Gastrocnemius medialis (tissue), 4 donors: ENCODE measurements at regions not wholly inside any gene's neighbourhood (a gene's known extent, or its start where the extent isn't known, plus 50 kb on each side); places are given as distances from the start of the nearest gene placed in this dataset.

ENCODE experiments used
- ATAC-seq, 2 donors: fragments of 150-250 bp; one replicate each; pipeline ENCODE4 v1.9.1; 2016
- DNase-seq, 2 donors: peaks; one replicate each; pipeline ENCODE4 v3.0.0-alpha.2; 2019
- H3K27ac ChIP-seq, 4 donors: fragments of 200-600 bp; sonication (generic); 1 replicate in 1 of 4; 2 replicates in 3 of 4; pipeline ENCODE4 v1.5.1; 2016 to 2018; ENCODE audit warnings: mild to moderate bottlenecking in 2 of 4, moderate library complexity in 1 of 4
- H3K27me3 ChIP-seq, 3 donors: fragments of 200-600 bp; sonication (generic) in 2 of 3; 1 replicate in 1 of 3; 2 replicates in 2 of 3; pipeline versions ENCODE4 v1.5.1 to v1.6.0; 2016 to 2019; ENCODE audit warnings: mild to moderate bottlenecking in 1 of 3, moderate library complexity in 1 of 3
- H3K36me3 ChIP-seq, 2 donors: fragments of 200-600 bp; sonication (generic) in 1 of 2; one replicate each; pipeline ENCODE4 v1.5.1; 2017 to 2018
- H3K4me1 ChIP-seq, 2 donors: fragments of 200-600 bp; sonication (generic) in 1 of 2; one replicate each; pipeline ENCODE4 v1.5.1; 2016 to 2017; ENCODE audit warnings: mild to moderate bottlenecking in 2 of 2
- H3K4me3 ChIP-seq, 4 donors: fragments of 200-600 bp; sonication (generic) in 3 of 4; 1 replicate in 1 of 4; 2 replicates in 3 of 4; pipeline ENCODE4 v1.5.1; 2016 to 2019; ENCODE audit warnings: mild to moderate bottlenecking in 2 of 4
- H3K9me3 ChIP-seq, 3 donors: fragments of 200-600 bp; sonication (generic) in 2 of 3; 1 replicate in 1 of 3; 2 replicates in 2 of 3; pipeline ENCODE4 v1.5.1; 2016 to 2019
- CTCF ChIP-seq, 5 experiments: fragments of 450-650 bp in 3 of 5; fragments of 200-600 bp in 2 of 5; sonication (generic) in 2 of 5; IDR thresholded peaks in 4 of 5; conservative IDR thresholded peaks in 1 of 5; 1 replicate in 4 of 5; 2 replicates in 1 of 5; pipeline ENCODE4 v1.5.1; 2016 to 2019; ENCODE audit warnings: antibody characterized with exemption in 5 of 5, mild to moderate bottlenecking in 3 of 5, moderate library complexity in 3 of 5
- POLR2A ChIP-seq, 2 donors: fragments of 450-650 bp; IDR thresholded peaks; one replicate each; pipeline ENCODE4 v1.6.1; 2017; ENCODE audit warnings: antibody characterized with exemption in 2 of 2, mild to moderate bottlenecking in 2 of 2, moderate library complexity in 2 of 2
- in situ Hi-C, 4 donors: fragments of 200-750 bp; cut with MboI; loops; one replicate each; pipeline versions ENCODE4 v1.15.0 to v1.8.0; 2017; ENCODE audit warnings: low sequenced_read_pairs in 4 of 4
- intact Hi-C: fragments of 100-400 bp; cut with DNase I; formaldehyde crosslinking; loops from one replicate; pipeline ENCODE4 v1.15.1; 2023; ENCODE audit warnings: low total_unique reads

DNA sequence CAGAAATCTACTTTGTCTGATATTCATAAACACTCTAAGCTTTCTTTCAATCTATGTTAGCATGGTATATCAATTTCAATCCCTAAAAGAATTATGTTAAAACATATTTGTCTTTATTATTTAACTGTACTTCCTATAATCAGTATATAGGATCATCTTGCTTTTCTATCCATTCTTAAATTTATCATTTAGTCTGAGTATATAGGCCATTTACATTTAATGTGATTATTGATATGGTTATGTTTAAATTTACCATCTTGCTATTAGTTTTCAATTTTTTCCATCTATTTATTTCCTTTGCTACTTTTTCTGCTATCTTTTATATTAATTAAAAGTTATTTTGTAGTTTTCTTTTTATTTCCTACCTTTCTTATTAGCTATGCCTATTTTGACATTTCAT lies 174.8 kb upstream of the MBNL1 start:
- in situ Hi-C loops: loop anchor here in 1 of 4 donors (25.0 kb wide), 1 partner anchor 368 kb away; no protein-coding TSS in a partner anchor
- intact Hi-C loops: no loop called here
- Histone ChIP-seq H3K36me3 (no peaks in the 10 kb centered on the region), H3K4me3 (no peak overlapping the region), H3K9me3 (no peaks in the 10 kb centered on the region), H3K4me1 (no peaks in the 10 kb centered on the region), H3K27ac (no peak overlapping the region), H3K27me3 (no peaks in the 10 kb centered on the region)
- TF ChIP-seq POLR2A (IDR thresholded peaks at IDR 0.05): no peak
- no peak for TF ChIP-seq CTCF (IDR thresholded peaks at IDR 0.05 in 4 of 5, conservative IDR thresholded peaks at IDR 0.05 in 1 of 5)
- no peak for ATAC-seq
- no peak for DNase-seq

GRCh38 chr3:152094406-152094805 lies 174.3 kb upstream of the MBNL1 start:
- H3K4me1 ChIP-seq: no peaks in the 10 kb centered on the region
- intact Hi-C loops: no loop called here
- H3K9me3 ChIP-seq: no peaks in the 10 kb centered on the region
- TF ChIP-seq POLR2A (IDR thresholded peaks at IDR 0.05) (no peak), CTCF (IDR thresholded peaks at IDR 0.05 in 4 of 5, conservative IDR thresholded peaks at IDR 0.05 in 1 of 5) (no peak)
- no peak for DNase-seq
- ATAC-seq: no peak
- H3K4me3 ChIP-seq: no peak overlapping the region
- H3K36me3 ChIP-seq: no peaks in the 10 kb centered on the region
- H3K27me3 ChIP-seq: no peaks in the 10 kb centered on the region
- no peak overlapping the region for H3K27ac ChIP-seq
- in situ Hi-C loops: loop anchor here in 1 of 4 donors (25.0 kb wide), 1 partner anchor 368 kb away; no protein-coding TSS in a partner anchor

- no peak for ATAC-seq
- H3K4me1 ChIP-seq: no peaks in the 10 kb centered on the region
- intact Hi-C loops: no loop called here
- TF ChIP-seq CTCF (IDR thresholded peaks at IDR 0.05 in 4 of 5, conservative IDR thresholded peaks at IDR 0.05 in 1 of 5): no peak
- TF ChIP-seq POLR2A (IDR thresholded peaks at IDR 0.05): no peak
- in situ Hi-C loops: loop anchor here in 1 of 4 donors (25.0 kb wide), 1 partner anchor 367 kb away; no protein-coding TSS in a partner anchor
- H3K4me3 ChIP-seq: no peak overlapping the region
- H3K36me3 ChIP-seq: no peaks in the 10 kb centered on the region
- no peaks in the 10 kb centered on the region for H3K27me3 ChIP-seq
- DNase-seq: no peak
- no peak overlapping the region for H3K27ac ChIP-seq
- H3K9me3 ChIP-seq: no peaks in the 10 kb centered on the region
Measured at GRCh38 chr3:152095472-152095871, 173.3 kb upstream of the MBNL1 start.

- Histone ChIP-seq H3K36me3 (no peaks in the 10 kb centered on the region), H3K27me3 (no peaks in the 10 kb centered on the region), H3K4me3 (no peak overlapping the region), H3K4me1 (no peaks in the 10 kb centered on the region), H3K9me3 (no peaks in the 10 kb centered on the region), H3K27ac (no peak overlapping the region)
- no peak for TF ChIP-seq POLR2A (IDR thresholded peaks at IDR 0.05)
- no peak for TF ChIP-seq CTCF (IDR thresholded peaks at IDR 0.05 in 4 of 5, conservative IDR thresholded peaks at IDR 0.05 in 1 of 5)
- intact Hi-C loops: no loop called here
- DNase-seq (no peak), ATAC-seq (no peak)
- in situ Hi-C loops: loop anchor here in 1 of 4 donors (25.0 kb wide), 1 partner anchor 366 kb away; no protein-coding TSS in a partner anchor
Measured at GRCh38 chr3:152096280-152096906, 172.3 kb upstream of the MBNL1 start.
